ENCODE measurements at regions not wholly inside any gene's neighbourhood (a gene's known extent, or its start where the extent isn't known, plus 50 kb on each side); places are given as distances from the start of the nearest gene placed in this dataset.
"Not testable (repeated sequence)": the region's sequence is repeated elsewhere in the genome, so short reads cannot be mapped to it uniquely, and the experiment has no call there.

DNA sequence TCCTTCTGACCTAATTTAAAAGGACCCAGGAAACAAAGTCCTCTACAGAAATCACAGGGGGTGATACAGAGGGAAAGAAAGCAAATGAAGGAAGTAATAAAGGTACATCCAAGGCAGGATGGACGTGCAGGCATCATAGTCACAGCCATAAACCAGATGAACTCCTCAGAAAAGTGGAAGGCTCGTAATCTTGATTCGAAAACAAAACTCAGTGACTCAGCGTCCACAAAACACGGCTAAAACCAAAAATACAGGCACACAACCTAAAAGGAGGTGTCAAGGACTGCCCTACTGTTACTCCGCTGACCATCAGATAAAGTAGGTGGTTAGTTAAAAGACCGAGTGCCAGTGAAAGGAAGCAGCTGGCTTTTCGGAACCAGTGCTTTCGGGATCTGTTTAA is 81.5 kb downstream of the TRIM69 start:
- not testable (repeated sequence) for DNase-seq (ENCODE audit: low spot score)

DNA sequence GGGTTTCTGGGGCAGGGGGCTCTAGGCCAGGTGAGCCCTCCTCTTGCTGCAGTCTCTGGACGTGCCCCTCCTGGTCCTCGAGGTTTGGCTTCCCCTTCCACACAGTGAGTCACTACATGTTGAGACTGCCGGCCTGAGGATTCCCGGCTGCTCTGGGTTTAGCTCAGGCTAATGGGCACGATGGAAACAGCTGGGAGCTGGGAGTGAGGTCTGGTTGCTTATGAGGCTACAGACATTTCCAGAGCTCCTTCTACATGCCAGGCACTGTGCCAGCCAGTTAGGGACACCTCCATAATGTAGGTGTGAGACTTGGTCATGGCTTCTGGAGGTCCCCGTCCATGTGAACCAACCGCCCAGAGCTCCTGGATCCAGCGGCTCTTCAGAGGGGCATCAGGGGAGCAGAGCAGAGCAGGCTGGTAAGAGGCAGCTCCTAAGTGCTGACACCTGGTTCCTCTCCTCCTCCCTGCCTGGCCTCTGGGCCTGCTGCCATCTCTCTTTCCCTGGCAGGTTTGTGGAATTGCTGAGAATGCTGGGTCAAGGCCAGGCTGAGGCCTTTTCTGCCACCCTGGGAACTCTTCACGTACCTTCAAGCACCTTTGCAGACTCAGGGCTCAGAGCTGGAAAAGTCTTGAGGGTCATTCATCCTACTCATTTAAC is 83.1 kb downstream of the TRIM69 start:
- not testable (repeated sequence) for DNase-seq (ENCODE audit: low spot score)

GRCh38 chr15:44820535-44820934 is 84.2 kb downstream of the TRIM69 start:
- DNase-seq (ENCODE audit: low spot score): not testable (repeated sequence)

GRCh38 chr15:44820967-44821366 is 84.6 kb downstream of the TRIM69 start:
- not testable (repeated sequence) for DNase-seq (ENCODE audit: low spot score)

- not testable (repeated sequence) for DNase-seq (ENCODE audit: low spot score)
Observed at GRCh38 chr15:44824277-44825145, 88.2 kb downstream of the TRIM69 start.

DNA sequence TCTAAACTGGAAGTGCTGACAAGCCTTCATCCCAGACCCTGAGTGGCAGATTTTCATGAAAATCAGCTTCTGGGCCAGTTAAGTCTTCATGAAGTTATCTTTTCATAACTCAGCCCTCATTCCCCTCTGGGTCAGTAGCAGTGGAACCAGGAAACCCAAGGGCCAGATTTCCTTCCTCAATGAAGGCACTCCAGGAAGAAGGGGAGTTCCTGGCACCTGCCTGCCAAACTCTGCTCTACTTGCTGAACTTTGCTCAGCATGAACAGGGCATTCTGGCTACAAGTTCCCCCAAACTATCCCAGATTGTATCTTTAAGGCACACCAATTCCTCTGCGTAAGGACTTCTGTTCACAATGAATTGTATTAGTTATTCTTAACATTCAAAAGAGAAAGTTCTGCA is 90.3 kb downstream of the TRIM69 start:
- DNase-seq (ENCODE audit: low spot score): not testable (repeated sequence)

DNA sequence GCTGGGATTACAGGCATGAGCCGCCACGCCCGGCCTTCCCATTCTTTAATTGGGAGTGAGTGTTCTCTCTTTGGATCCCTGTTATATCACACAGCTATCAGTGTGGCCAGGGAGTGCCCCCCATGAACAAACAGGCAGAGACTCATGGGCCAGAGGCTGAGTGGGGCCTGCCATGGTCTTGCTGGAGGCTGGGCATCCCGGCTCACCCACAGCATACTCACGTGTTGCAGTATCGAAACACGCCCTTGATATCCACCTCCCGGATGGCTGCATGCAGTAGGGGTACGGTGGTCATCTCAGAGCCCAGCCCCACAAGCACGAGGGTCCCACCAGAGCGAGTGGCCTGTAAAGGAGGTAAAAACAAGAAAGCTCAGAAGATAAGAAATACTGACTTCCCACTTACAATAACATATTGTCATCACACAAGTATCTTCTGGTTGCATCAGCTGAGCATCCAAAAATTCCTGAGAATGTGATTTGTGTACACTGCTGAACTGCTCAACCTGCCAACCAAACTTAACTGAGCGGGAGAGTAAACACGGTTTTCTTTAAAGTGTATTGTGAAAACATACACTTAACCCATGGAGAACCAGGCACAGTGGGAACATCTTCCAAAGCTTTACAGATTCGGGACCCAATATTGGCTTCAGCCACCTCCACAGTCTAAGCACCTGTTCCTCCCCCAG is 92.0 kb downstream of the TRIM69 start:
- not testable (repeated sequence) for DNase-seq (ENCODE audit: low spot score)

GRCh38 chr15:44829150-44829549 is 92.8 kb downstream of the TRIM69 start:
- not testable (repeated sequence) for DNase-seq (ENCODE audit: low spot score)

DNA sequence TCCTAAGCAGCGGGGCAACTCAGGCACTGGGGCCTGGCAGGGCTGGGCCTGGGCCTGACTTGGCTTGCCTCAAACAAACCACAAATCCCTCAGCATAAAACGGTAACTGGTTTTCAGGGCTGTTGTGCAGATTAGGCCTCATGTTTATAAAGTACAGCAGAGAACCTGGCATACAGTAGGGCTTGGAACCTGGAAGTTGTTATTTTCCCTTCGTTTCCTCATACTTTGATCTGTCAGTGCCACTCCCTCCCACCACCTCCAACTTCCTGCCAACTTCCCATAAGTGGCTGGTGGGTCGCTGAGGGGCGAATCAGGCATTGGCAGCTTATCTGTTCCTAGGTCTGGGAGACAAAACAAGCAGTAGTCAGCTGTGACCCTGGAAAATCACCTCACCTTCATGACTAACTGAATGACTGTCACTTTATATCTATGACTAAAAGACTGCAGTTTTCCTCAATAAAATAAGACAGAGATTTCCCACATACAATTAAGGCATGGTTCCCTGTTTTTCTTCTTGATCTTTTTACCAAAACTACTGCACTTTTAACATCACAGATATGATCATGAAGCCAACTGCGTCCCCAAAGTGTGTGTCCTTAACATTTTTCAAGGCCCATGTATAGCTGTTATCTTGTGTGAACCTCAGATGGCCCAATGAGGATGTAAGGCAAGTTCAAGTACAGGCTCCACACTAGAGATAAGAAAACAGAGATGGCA is 94.5 kb downstream of the TRIM69 start:
- DNase-seq (ENCODE audit: low spot score): not testable (repeated sequence)

GRCh38 chr15:44831409-44831741 is 95.0 kb downstream of the TRIM69 start:
- DNase-seq (ENCODE audit: low spot score): not testable (repeated sequence)

GRCh38 chr15:44832133-44832532 is 95.8 kb downstream of the TRIM69 start:
- not testable (repeated sequence) for DNase-seq (ENCODE audit: low spot score)

DNA sequence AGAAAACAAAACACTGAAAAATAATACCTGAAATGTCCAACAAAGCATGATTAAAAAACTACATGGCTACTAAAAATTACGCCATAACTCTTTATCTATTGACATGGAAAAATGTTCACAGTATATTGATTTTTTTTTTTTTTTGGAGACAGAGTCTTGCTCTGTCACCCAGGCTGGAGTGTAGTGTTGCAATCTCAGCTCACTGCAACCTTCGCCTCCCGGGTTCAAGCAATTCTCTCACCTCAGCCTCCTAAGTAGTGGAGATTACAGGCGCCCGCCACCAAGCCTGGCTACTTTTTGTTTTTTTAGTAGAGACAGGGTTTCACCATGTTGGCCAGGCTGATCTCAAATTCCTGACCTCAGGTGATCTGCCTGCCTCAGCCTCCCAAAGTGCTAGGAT is 96.8 kb downstream of the TRIM69 start:
- DNase-seq (ENCODE audit: low spot score): not testable (repeated sequence)

GRCh38 chr15:44833761-44834160 is 97.4 kb downstream of the TRIM69 start:
- DNase-seq (ENCODE audit: low spot score): not testable (repeated sequence)

- DNase-seq (ENCODE audit: low spot score): not testable (repeated sequence)
Observed at GRCh38 chr15:44835082-44835481, 98.8 kb downstream of the TRIM69 start.

DNA sequence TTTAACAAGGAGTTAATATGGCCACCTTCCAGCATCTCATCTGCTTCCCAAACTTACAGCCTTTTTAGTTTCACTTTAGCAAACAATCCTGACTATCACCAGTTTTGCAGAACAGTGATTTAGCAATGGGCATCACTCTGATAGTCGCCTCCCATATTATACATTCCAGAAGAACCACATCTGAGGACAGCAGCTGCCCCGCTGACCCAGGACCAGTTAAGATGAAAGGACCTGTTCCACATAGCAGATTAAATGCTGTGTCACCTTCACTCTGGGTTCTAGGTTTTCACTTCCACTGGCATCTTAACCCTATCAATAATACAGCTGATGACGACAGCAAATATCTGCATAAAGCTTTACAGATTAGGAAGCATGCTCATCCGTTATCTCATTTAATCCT is 99.8 kb downstream of the TRIM69 start:
- no peak for DNase-seq (ENCODE audit: low spot score)

DNA sequence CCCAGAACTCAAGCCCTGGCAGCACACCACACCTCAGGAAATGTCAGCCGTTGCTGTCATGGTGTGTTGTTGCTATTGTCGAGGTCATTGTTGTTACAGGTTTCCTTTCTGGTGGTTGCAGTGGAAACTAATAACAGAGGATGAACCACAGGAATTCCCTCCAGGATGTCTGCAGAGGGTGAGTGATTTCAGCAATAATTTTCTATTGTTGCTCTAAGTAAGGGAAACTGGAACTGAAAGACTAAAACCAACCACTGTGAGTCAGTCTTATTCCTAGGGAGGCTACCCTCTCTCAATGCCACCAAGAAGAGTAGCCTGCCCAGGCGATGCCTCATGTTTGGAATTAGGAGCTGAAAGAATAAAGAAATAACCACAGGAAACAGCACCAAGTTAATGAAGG is 102.6 kb downstream of the TRIM69 start:
- not testable (repeated sequence) for DNase-seq (ENCODE audit: low spot score)

DNA sequence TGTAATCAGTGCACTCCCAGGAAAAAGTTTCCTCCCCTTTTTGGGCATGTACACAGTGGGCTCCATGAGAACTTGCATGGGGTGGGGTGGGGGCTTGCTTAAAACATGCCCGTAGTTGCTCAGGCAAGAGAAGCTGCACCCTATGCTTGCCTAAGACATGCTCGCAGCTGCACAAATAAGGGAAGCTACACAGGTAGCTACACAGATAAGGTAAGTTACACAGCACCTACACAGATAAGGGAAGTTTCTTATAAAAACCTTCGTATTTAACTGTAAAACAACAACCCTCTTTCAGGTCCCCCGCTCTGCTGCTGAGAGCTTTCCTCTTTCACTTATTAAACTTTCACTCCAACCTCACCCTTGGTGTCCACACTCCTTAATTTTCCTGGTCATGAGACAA is 105.4 kb downstream of the TRIM69 start:
- not testable (repeated sequence) for DNase-seq (ENCODE audit: low spot score)

- DNase-seq (ENCODE audit: low spot score): not testable (repeated sequence)
Observed at GRCh38 chr15:44842883-44843282, 106.6 kb downstream of the TRIM69 start.

- DNase-seq (ENCODE audit: low spot score): not testable (repeated sequence)
Observed at GRCh38 chr15:44844936-44845335, 108.6 kb downstream of the TRIM69 start.

DNA sequence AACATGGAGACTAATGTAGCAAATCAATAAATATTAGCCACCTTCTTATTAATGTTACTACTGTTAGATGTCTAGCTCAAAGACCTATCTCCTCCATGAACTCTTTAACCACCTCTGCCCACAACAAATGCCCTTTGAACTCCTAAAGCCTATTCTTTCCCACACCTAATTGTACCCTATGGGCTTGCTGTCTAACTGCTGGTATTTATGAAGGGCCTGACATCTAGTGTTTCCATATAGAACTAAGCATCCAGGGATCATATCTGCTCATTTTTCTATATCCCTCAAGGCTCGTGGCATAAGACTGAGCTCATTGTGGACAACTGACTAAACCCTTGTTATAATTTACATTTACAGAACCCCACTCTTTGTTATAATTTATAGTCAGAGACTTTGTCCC is 109.8 kb downstream of the TRIM69 start:
- not testable (repeated sequence) for DNase-seq (ENCODE audit: low spot score)

DNA sequence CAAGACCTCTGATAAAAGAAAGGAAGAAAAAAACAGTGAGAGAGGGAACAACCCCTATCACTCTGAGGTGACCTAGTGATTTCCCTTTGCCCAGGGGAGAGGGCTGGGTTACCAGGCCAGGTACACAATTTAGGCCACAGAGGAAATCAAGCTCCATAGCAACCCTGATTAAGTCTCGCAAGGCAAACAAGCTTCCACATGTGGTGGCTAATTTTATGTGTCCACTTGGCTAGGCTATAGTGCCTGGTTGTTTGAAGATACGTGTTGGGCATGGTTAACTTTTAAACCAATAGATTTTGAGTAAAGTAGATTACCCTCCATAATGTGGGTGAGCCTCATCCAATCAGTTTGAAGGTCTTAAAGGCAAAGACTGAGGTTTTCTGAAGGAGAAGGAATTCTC is 108.9 kb upstream of the TERB2 start:
- DNase-seq (ENCODE audit: low spot score): not testable (repeated sequence)

DNA sequence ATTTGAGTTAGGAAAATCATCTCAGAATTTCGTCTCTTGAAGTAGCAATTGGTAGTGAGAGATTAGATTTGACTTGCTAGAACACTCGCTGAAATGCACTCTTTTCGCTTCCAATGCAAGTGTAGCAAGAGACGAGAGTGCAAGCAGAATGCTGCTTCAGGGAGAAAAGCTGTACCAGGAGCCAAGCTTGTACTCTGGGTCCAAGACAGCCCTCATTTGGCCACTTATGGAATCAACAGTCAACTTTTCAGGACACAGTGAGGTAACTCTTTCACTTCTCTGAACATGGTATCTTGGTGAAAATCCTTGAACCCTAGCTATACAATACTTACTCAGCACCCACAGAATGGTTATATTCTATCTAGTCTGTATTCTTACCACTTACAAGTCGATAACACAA is 107.6 kb upstream of the TERB2 start:
- not testable (repeated sequence) for DNase-seq (ENCODE audit: low spot score)
